ENCODE measurements at regions not wholly inside any gene's neighbourhood (a gene's known extent, or its start where the extent isn't known, plus 50 kb on each side); places are given as distances from the start of the nearest gene placed in this dataset.

DNA sequence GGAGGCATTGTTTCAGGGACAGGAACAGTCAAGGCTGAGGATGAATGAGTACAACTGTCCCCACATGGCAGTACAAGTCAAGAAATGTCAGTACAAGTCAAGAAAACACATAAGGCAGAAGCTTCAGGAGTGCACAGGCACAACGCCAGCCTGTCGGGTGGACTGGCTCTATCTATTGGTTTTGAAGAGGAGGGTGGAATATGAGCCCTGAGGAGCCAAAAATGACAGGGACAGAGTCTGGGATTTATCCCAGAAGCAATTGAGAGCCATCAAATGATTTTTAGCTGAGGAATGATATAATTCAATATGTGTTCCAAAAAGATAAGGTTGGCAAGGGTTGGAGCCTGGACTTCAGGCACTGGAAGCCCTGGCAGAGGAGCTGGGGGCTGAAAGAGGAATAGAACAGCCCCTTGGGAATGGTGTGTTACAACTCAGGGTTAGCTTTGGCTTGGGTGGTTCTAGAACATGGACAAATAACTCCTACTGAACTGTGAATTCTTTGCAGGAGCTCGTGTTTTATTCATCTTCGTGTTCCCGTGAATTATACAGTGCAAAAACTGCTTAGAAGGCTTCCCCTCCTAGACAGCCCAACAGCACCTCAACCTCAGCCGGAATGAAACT, 425.7 kb upstream of the ARID1B start:
- no peaks in the 10 kb centered on the region for H3K9me1 ChIP-seq (ENCODE audit: control insufficient read depth, extremely low read depth, insufficient read depth, low read length)
- dilution Hi-C loops (cut with MboI; ENCODE audit: extremely low pct_ligation_motif_present, low sequenced_read_pairs): no loop called here

DNA sequence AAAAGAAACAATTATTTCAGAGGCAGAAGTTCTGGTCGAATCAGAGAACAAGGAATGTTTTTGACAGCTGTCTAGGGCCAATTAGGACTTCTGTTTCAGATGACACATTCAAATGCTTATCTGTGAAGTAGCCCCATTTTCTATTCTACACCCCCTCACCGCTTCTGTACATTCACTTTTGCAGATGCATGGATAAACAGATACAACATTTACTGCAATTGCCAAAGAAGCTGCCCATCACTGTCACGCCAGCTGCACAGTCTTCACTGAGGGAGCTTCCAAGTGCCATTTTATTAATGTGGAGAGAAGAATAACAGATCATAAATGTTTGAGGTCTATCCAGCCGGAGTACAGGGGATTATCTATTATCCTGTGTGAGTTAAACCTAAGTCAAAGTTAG, 426.8 kb upstream of the ARID1B start:
- no peak for FAIRE-seq
- Histone ChIP-seq H3K36me3 (ENCODE audit: control insufficient read depth in 2 of 2, extremely low read depth in 1 of 2, insufficient read depth in 2 of 2, low read length in 2 of 2) (no peaks in the 10 kb centered on the region), H3K79me2 (ENCODE audit: control insufficient read depth, insufficient read depth, low read length) (no peaks in the 10 kb centered on the region), H3K4me1 (ENCODE audit: control insufficient read depth, extremely low read depth, insufficient read depth, low read length) (no peaks in the 10 kb centered on the region), H3K27me3 (ENCODE audit: control insufficient read depth, extremely low read depth, insufficient read depth, low read length) (no peaks in the 10 kb centered on the region), H3K4me3 (ENCODE audit: control insufficient read depth in 2 of 3, extremely low read depth in 1 of 3, insufficient read depth in 2 of 3, low read depth in 1 of 3, low read length in 3 of 3) (no peak overlapping the region), H4K20me1 (ENCODE audit: control insufficient read depth, extremely low read depth, insufficient read depth, low read length) (no peaks in the 10 kb centered on the region), H3K9me1 (ENCODE audit: control insufficient read depth, extremely low read depth, insufficient read depth, low read length) (no peaks in the 10 kb centered on the region), H3K4me2 (ENCODE audit: control insufficient read depth, extremely low read depth, insufficient read depth, low read depth, low read length) (no peak overlapping the region), H2AFZ (ENCODE audit: control insufficient read depth, low read length) (no peak overlapping the region), H3K9me3 (ENCODE audit: control insufficient read depth, low read depth, low read length) (no peaks in the 10 kb centered on the region), H3K9ac (ENCODE audit: control insufficient read depth, extremely low read depth, insufficient read depth, low read length) (no peak overlapping the region), H3K27ac (ENCODE audit: control insufficient read depth, insufficient read depth, low read length) (no peak overlapping the region)
- dilution Hi-C loops (cut with MboI; ENCODE audit: extremely low pct_ligation_motif_present, low sequenced_read_pairs): no loop called here
- no peak for DNase-seq (ENCODE audit: low read depth, low spot score)
- TF ChIP-seq EZH2 (IDR thresholded peaks at IDR 0.05; ENCODE audit: low read length): no peak

More for the DNA sequence above, 425.7 kb upstream of the ARID1B start:
- Histone ChIP-seq H3K27ac (ENCODE audit: control insufficient read depth, insufficient read depth, low read length) (no peak overlapping the region), H4K20me1 (ENCODE audit: control insufficient read depth, extremely low read depth, insufficient read depth, low read length) (no peaks in the 10 kb centered on the region), H3K9ac (ENCODE audit: control insufficient read depth, extremely low read depth, insufficient read depth, low read length) (no peak overlapping the region), H2AFZ (ENCODE audit: control insufficient read depth, low read length) (no peak overlapping the region), H3K4me3 (ENCODE audit: control insufficient read depth in 2 of 3, extremely low read depth in 1 of 3, insufficient read depth in 2 of 3, low read depth in 1 of 3, low read length in 3 of 3) (no peak overlapping the region), H3K79me2 (ENCODE audit: control insufficient read depth, insufficient read depth, low read length) (no peaks in the 10 kb centered on the region), H3K27me3 (ENCODE audit: control insufficient read depth, extremely low read depth, insufficient read depth, low read length) (no peaks in the 10 kb centered on the region), H3K4me2 (ENCODE audit: control insufficient read depth, extremely low read depth, insufficient read depth, low read depth, low read length) (no peak overlapping the region), H3K36me3 (ENCODE audit: control insufficient read depth in 2 of 2, extremely low read depth in 1 of 2, insufficient read depth in 2 of 2, low read length in 2 of 2) (no peaks in the 10 kb centered on the region), H3K9me3 (ENCODE audit: control insufficient read depth, low read depth, low read length) (no peaks in the 10 kb centered on the region), H3K4me1 (ENCODE audit: control insufficient read depth, extremely low read depth, insufficient read depth, low read length) (no peaks in the 10 kb centered on the region)
- DNase-seq (ENCODE audit: low read depth, low spot score): no peak
- no peak for TF ChIP-seq EZH2 (IDR thresholded peaks at IDR 0.05; ENCODE audit: low read length)
- TF ChIP-seq, protein P1, sequence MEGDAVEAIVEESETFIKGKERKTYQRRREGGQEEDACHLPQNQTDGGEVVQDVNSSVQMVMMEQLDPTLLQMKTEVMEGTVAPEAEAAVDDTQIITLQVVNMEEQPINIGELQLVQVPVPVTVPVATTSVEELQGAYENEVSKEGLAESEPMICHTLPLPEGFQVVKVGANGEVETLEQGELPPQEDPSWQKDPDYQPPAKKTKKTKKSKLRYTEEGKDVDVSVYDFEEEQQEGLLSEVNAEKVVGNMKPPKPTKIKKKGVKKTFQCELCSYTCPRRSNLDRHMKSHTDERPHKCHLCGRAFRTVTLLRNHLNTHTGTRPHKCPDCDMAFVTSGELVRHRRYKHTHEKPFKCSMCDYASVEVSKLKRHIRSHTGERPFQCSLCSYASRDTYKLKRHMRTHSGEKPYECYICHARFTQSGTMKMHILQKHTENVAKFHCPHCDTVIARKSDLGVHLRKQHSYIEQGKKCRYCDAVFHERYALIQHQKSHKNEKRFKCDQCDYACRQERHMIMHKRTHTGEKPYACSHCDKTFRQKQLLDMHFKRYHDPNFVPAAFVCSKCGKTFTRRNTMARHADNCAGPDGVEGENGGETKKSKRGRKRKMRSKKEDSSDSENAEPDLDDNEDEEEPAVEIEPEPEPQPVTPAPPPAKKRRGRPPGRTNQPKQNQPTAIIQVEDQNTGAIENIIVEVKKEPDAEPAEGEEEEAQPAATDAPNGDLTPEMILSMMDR (optimal IDR thresholded peaks at IDR 0.05 in 1 of 3, IDR thresholded peaks at IDR 0.05 in 1 of 3, conservative IDR thresholded peaks at IDR 0.05 in 1 of 3; ENCODE audit: extremely low read depth in 1 of 3, insufficient read depth in 2 of 3, low read length in 3 of 3): no peak
- no peak for FAIRE-seq

DNA sequence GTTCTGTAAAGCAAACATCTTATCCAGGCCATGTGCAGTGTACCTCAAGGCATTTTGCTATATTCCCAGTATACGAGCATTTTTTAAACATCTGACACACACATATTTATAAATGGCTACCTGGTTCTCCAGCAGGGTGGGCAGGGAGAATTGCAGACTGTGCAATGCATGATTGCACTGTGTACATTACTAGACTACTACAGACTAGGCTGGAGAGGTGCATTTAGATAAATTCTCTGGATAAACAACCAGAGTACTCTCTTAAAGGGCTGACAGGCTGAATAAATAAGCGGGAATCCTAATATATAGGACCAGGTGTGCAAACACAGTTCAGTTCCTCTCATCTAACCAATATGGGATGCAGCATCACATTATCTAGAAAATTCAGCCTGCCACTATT, 428.3 kb upstream of the ARID1B start:
- Histone ChIP-seq H3K4me1 (ENCODE audit: control insufficient read depth, extremely low read depth, insufficient read depth, low read length) (no peaks in the 10 kb centered on the region), H3K4me2 (ENCODE audit: control insufficient read depth, extremely low read depth, insufficient read depth, low read depth, low read length) (no peak overlapping the region), H2AFZ (ENCODE audit: control insufficient read depth, low read length) (no peak overlapping the region), H3K4me3 (ENCODE audit: control insufficient read depth in 2 of 3, extremely low read depth in 1 of 3, insufficient read depth in 2 of 3, low read depth in 1 of 3, low read length in 3 of 3) (no peak overlapping the region), H4K20me1 (ENCODE audit: control insufficient read depth, extremely low read depth, insufficient read depth, low read length) (no peaks in the 10 kb centered on the region), H3K36me3 (ENCODE audit: control insufficient read depth in 2 of 2, extremely low read depth in 1 of 2, insufficient read depth in 2 of 2, low read length in 2 of 2) (no peaks in the 10 kb centered on the region), H3K27ac (ENCODE audit: control insufficient read depth, insufficient read depth, low read length) (no peak overlapping the region), H3K79me2 (ENCODE audit: control insufficient read depth, insufficient read depth, low read length) (no peaks in the 10 kb centered on the region), H3K9ac (ENCODE audit: control insufficient read depth, extremely low read depth, insufficient read depth, low read length) (no peak overlapping the region), H3K9me1 (ENCODE audit: control insufficient read depth, extremely low read depth, insufficient read depth, low read length) (no peaks in the 10 kb centered on the region), H3K27me3 (ENCODE audit: control insufficient read depth, extremely low read depth, insufficient read depth, low read length) (no peaks in the 10 kb centered on the region), H3K9me3 (ENCODE audit: control insufficient read depth, low read depth, low read length) (no peaks in the 10 kb centered on the region)
- TF ChIP-seq EZH2 (IDR thresholded peaks at IDR 0.05; ENCODE audit: low read length): no peak
- TF ChIP-seq, protein P1 (optimal IDR thresholded peaks at IDR 0.05 in 1 of 3, IDR thresholded peaks at IDR 0.05 in 1 of 3, conservative IDR thresholded peaks at IDR 0.05 in 1 of 3; ENCODE audit: extremely low read depth in 1 of 3, insufficient read depth in 2 of 3, low read length in 3 of 3): no peak
- dilution Hi-C loops (cut with MboI; ENCODE audit: extremely low pct_ligation_motif_present, low sequenced_read_pairs): no loop called here
- DNase-seq (ENCODE audit: low read depth, low spot score) (no peak), FAIRE-seq (no peak)

Measured in keratinocyte (primary cell).